ENCODE measurements at regions not wholly inside any gene's neighbourhood (a gene's known extent, or its start where the extent isn't known, plus 50 kb on each side); places are given as distances from the start of the nearest gene placed in this dataset.
"Not testable (repeated sequence)": the region's sequence is repeated elsewhere in the genome, so short reads cannot be mapped to it uniquely, and the experiment has no call there.

DNA sequence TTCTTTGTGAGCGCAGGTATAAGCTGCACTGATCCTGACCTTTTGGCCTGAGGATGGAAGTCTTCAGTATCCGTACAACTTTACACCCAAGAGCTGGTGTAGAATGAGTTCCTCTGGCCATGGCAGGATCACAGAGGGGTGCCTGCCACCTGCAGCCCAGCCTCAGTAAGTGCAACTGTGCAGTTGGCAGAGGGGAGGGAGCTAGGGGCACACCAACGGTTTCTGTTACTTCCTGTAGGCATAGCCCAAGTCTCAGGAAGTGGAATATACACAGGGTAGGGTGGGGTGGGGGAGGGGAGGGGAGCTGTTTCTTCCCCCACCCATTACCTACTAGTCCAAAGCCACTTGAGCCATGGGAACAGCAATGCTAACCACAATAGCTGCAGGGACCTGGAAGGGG is 85.4 kb upstream of the GBA3 start:
- Histone ChIP-seq H3K36me3 (no peaks in the 10 kb centered on the region), H3K27me3 (ENCODE audit: insufficient read depth, low read depth, severe bottlenecking) (no peaks in the 10 kb centered on the region), H3K27ac (no peak overlapping the region; the same call in 1 of the 2 replicates), H3K9me3 (ENCODE audit: severe bottlenecking) (no peaks in the 10 kb centered on the region), H3K4me3 (ENCODE audit: low read depth, low read length) (no peak overlapping the region)
- peak; percentile 88 for TF ChIP-seq CTCF (IDR thresholded peaks at IDR 0.05; ENCODE audit: low read depth, low read length)
- DNase-seq, result peak; percentile 87

DNA sequence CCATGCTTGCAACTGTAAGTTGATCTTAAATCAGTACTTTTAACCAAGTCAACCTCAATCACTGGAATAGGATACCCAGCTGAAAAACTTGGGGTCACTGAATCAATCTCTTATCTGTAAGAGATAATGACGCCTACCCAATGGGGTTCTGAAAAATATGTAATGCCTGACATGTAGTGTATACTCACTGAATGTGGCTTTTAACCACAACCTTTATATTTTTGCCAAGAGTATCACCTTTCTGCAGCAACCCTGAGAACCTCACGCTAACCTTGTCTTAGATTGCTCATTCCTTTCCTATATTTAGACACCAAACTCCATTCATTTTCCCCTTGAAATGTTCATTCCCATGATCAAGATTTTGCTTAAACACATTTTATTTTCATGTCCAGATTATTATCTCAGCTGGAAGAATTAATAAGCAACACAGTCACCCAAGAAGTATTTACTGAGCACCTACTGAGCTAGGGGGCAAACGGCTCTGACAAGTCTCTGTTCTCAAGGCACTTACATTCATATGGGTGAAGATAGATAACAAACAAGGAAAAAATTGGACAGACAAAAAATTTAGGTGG is 82.7 kb upstream of the GBA3 start:
- not testable (repeated sequence) for H3K27ac ChIP-seq; H3K9me3 ChIP-seq (ENCODE audit: severe bottlenecking); DNase-seq; H3K27me3 ChIP-seq (ENCODE audit: insufficient read depth, low read depth, severe bottlenecking); H3K4me3 ChIP-seq (ENCODE audit: low read depth, low read length); H3K36me3 ChIP-seq

DNA sequence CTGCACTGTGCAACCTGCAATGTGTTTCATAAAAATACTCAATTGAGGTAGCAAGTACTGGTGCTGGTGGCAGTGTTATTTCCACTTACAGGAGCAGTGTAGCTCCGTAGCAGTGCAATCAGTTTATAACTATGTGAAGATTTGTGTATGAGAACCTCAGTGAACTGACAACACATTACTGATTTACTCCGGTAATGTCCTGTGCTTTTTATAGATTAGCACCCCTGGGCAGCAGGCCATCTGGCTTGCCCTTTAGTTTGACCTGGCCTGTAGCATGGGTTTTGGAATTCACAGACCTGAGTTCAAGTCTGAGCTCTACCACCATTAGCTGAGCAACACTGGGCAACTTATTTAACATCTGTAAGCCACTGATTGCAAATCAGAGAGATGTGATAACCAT is 78.6 kb upstream of the GBA3 start:
- TF ChIP-seq CTCF (IDR thresholded peaks at IDR 0.05; ENCODE audit: low read depth, low read length), result no peak
- Histone ChIP-seq H3K27me3 (ENCODE audit: insufficient read depth, low read depth, severe bottlenecking) (no peaks in the 10 kb centered on the region), H3K27ac (no peak overlapping the region), H3K36me3 (no peaks in the 10 kb centered on the region), H3K4me3 (ENCODE audit: low read depth, low read length) (no peak overlapping the region), H3K9me3 (ENCODE audit: severe bottlenecking) (peaks cover 5% of the 10 kb centered on the region)
- no peak for DNase-seq

GRCh38 chr4:22616516-22616915 is 76.2 kb upstream of the GBA3 start:
- Histone ChIP-seq H3K36me3 (no peaks in the 10 kb centered on the region), H3K27ac (no peak overlapping the region), H3K9me3 (ENCODE audit: severe bottlenecking) (peaks cover 5% of the 10 kb centered on the region), H3K27me3 (ENCODE audit: insufficient read depth, low read depth, severe bottlenecking) (no peaks in the 10 kb centered on the region), H3K4me3 (ENCODE audit: low read depth, low read length) (no peak overlapping the region)
- TF ChIP-seq CTCF (IDR thresholded peaks at IDR 0.05; ENCODE audit: low read depth, low read length), result no peak
- DNase-seq, result no peak

DNA sequence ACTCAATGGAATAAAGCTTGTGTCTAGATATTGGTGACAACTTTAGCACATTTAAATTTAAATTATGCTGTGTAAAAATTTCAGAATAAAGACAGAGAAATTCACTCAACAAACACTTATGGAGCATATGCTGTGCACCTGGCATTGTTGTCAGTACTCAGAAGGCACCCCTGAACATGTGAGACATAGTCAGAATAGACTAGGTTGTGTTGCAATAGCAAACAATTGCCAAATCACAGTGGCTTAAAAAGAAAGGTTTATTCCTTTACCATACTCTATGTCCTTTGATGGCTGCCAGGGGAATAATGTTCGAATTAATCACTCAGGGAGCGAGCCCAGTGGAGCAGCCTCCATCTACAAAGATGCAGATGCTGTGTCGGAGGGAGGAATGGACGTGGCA is 72.6 kb upstream of the GBA3 start:
- not testable (repeated sequence) for H3K9me3 ChIP-seq (ENCODE audit: severe bottlenecking); DNase-seq; H3K27ac ChIP-seq; H3K36me3 ChIP-seq; H3K27me3 ChIP-seq (ENCODE audit: insufficient read depth, low read depth, severe bottlenecking); H3K4me3 ChIP-seq (ENCODE audit: low read depth, low read length)

DNA sequence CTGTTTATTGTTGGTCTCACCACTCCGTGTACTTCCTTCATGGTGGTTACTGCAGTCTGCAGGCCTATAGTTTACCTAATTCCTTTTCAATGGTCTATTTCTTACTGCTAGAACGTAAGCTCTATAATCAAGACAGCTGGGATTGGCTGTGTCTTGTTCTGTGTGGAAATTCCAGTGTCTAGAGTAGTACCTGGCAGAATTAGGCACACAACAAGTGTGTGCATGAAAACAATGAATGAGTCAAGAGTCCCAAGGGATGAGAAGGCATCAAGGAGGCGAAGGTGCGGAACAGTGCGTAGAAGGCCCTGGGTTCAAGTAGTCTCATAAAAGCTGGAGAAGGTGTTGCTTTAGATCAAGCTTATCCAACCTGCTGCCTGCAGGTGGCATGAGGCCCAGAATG is 70.8 kb upstream of the GBA3 start:
- not testable (repeated sequence) for H3K9me3 ChIP-seq (ENCODE audit: severe bottlenecking); H3K27ac ChIP-seq; H3K4me3 ChIP-seq (ENCODE audit: low read depth, low read length); DNase-seq; H3K27me3 ChIP-seq (ENCODE audit: insufficient read depth, low read depth, severe bottlenecking); H3K36me3 ChIP-seq

DNA sequence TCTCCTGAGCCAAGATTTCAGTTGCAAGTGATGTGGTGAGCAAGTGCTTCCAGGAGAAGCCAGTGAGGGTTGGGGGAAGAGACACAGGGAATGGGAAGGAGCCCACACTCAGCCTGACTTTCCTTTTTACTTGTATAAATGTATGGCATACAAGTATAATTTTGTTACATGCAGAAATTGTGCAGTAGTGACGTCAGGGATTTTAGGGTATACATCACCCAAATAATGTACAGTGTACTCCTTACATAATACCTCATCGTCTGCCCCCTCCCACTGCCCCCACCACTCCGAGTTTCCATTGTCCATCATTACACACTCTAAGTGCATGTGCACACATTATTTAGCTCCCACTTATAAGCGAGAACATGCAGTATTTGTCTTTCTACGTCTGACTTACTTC is 68.7 kb upstream of the GBA3 start:
- not testable (repeated sequence) for H3K4me3 ChIP-seq (ENCODE audit: low read depth, low read length); H3K9me3 ChIP-seq (ENCODE audit: severe bottlenecking); DNase-seq; H3K27me3 ChIP-seq (ENCODE audit: insufficient read depth, low read depth, severe bottlenecking); H3K36me3 ChIP-seq; H3K27ac ChIP-seq

DNA sequence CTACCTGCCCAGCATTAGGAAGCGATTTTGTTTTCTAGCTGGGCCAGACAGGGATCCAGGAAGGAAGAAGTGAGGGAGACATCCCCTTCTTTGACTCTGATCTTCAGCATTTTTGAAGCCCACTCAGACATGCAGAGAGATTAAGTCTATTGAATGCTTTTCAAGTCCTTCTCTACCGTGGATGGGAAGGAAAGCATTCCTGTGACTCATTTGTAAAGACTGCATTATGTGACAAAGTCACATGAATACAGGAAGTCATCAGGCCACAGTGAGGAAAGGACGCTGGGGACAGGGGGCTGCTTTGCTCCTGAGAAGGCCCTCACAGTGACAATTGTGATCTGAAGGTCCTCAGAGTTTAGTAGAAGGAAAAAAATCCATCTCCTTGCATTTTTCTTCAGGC is 67.4 kb upstream of the GBA3 start:
- Histone ChIP-seq H3K27me3 (ENCODE audit: insufficient read depth, low read depth, severe bottlenecking) (no peaks in the 10 kb centered on the region), H3K36me3 (no peaks in the 10 kb centered on the region), H3K27ac (no peak overlapping the region), H3K9me3 (ENCODE audit: severe bottlenecking) (no peaks in the 10 kb centered on the region), H3K4me3 (ENCODE audit: low read depth, low read length) (no peak overlapping the region)
- TF ChIP-seq CTCF (IDR thresholded peaks at IDR 0.05; ENCODE audit: low read depth, low read length), result no peak
- no peak for DNase-seq

GRCh38 chr4:22627851-22628250 is 64.9 kb upstream of the GBA3 start:
- not testable (repeated sequence) for H3K4me3 ChIP-seq (ENCODE audit: low read depth, low read length); H3K9me3 ChIP-seq (ENCODE audit: severe bottlenecking); H3K36me3 ChIP-seq; H3K27me3 ChIP-seq (ENCODE audit: insufficient read depth, low read depth, severe bottlenecking); H3K27ac ChIP-seq; DNase-seq

GRCh38 chr4:22630161-22630975 is 62.4 kb upstream of the GBA3 start:
- not testable (repeated sequence) for H3K9me3 ChIP-seq (ENCODE audit: severe bottlenecking); H3K4me3 ChIP-seq (ENCODE audit: low read depth, low read length); H3K27ac ChIP-seq; H3K27me3 ChIP-seq (ENCODE audit: insufficient read depth, low read depth, severe bottlenecking); DNase-seq; H3K36me3 ChIP-seq
